Left forelimb (tissue), 1 donor: ENCODE measurements at regions not wholly inside any gene's neighbourhood (a gene's known extent, or its start where the extent isn't known, plus 50 kb on each side); places are given as distances from the start of the nearest gene placed in this dataset.

ENCODE experiments used
- DNase-seq: peaks from one replicate; pipeline ENCODE4 v3.0.0-alpha.2; 2018; ENCODE audit warnings: low spot score

DNA sequence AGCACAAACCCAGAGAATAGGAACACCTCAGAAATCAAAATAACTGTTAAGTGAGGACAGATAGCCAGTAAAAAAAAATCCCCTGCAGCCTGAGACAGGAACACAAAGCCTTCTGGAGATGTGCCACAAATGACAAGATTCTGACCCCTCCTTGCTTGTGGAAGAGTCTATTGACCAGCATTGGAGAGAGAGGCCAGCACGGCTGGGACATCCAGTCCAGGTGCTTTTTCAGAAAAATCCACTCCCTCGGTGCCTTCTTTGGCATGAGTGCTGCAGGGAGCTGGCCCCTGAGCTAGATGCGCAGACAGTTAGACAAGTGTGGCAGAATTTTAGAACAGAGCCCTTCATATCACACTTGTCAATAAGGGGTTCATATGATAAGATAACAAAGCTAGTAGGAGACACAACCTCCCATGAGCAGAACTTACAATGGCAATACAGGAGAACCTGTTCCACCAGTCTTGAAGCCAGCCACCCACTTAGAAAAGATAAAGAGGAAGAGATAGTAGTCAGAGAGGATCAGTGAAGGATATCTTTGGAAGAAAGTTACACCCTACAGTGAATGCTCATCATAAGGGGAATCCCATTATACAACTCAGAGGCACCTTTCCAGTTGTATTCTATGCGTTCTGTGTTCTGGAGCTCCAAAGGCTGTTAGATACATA is 298.4 kb downstream of the TLE1 start:
- DNase-seq, result no peak

DNA sequence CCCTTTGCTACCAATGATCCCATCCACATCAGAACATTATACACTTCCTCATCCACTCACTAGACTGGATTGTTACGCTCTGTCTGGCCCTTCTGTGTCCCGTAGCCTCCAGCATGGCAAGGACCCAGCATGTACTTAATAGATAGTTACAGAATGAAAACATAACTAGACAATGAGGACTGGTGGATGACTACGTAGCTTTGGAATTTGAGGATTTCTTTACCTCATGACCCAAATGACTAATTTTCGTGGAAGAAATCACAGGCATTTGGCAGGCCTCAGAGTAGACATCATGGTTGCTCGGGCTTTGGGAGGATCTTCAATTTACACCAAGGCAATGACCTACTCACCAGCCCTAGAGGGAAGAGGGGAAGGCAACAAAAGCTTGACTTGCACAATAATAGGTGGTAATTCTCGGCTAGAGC is 299.8 kb downstream of the TLE1 start:
- DNase-seq, result no peak

DNA sequence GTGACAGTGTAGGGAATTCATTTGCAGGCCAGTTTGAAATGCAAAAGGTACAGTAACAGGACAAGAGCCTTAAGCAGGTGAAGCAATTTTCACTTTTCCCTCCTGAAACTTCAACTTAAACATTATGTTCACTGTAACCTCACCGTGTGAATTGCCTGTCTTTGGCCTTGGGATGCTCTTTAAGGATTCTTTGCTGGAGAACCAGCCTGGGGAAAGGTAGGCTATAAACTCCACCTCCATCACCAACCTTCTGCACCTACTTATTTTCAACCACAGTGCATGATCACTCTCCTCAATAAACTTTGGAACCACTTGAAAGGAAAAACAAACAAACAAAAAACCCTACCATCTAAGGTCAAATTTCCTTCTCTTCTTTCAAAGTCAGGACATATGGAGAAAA is 300.5 kb downstream of the TLE1 start:
- DNase-seq, result no peak

DNA sequence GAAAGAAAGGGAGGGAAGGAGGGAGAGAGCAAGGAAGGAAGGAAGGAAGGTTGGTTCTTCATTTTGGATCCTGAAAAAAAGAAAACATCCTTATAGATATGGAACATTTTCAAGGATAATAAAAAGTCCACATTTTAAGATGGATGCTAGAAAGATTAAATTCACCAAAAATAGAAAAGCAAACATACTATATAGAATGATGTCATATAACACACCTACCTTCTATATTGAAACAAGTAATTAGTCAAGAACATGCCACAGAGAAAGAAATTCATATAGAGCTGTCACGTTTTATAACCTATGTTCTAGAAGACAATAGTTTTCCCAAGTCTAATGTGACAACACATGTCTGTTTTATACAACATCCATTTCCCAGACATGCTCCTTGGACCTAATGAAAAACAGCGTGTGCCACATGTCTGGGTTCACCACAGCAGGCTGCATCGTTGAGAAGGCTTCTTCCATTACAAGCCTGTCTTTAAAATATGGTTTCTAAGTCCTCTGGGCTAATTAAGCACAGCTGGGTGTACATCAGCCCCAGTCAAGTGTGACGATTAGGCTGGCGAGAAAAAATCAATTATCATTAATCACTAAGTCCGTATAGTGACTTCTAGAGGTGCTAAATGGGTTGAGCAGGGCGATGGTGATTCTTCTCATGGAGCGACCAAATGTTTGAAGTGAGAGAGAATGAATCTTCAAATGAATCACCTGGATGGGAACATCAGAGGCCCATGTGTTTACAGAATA is 301.8 kb downstream of the TLE1 start:
- no peak for DNase-seq

DNA sequence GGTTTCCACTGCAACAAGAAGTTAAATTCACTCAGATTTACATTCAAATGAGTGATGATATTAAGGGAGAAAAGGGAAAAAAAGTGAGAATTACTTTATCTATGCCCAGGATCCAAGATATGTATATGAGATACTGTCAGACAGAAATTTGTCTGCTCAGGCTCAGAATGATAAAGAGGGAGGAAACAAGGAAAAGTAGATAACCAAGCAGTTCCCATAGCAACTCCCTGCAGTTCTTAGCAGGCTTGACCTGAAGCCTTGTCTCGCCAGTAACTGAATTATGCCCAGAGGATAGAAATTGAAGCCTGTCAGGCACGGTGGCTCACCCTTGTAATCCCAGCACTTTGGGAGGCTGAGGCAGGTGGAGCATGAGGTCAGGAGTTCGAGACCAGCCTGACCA is 304.4 kb downstream of the TLE1 start:
- DNase-seq, result no peak

DNA sequence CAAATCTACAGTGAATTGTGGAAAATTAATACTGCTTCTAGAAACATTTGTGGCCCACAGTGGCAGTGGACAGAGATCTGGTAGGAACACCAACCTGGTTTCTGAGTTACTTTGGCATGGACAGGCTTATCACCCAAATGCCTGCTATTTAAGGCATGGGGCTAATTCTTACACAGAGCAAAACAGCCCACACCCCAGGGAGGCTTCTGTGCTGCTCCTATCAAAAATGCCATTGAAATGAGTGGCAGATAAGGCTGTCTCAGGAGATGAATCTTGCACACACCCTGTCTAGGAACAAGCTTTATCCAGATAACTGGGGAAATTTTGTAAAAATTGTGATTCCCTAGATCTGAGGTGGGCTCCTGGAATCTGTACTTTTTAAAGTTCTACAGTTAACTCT is 307.1 kb downstream of the TLE1 start:
- no peak for DNase-seq

DNA sequence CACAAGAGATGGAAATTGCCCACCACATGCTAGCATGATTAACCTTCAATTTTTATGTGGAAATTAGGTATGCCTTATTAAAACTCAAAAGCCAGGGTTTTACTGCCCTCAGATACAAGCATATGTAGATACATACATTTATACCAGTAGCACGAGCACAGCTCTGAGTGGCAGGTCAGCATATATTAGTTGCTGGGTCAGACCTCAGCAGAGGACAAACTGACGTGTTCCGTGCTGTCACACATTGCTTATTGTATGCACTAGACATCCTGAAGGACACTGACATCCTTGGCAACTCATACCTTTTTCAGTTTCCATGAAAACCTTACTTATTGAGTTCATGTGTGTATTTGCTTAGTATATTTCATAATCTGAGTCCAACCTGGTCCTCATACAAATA is 307.7 kb downstream of the TLE1 start:
- no peak for DNase-seq

DNA sequence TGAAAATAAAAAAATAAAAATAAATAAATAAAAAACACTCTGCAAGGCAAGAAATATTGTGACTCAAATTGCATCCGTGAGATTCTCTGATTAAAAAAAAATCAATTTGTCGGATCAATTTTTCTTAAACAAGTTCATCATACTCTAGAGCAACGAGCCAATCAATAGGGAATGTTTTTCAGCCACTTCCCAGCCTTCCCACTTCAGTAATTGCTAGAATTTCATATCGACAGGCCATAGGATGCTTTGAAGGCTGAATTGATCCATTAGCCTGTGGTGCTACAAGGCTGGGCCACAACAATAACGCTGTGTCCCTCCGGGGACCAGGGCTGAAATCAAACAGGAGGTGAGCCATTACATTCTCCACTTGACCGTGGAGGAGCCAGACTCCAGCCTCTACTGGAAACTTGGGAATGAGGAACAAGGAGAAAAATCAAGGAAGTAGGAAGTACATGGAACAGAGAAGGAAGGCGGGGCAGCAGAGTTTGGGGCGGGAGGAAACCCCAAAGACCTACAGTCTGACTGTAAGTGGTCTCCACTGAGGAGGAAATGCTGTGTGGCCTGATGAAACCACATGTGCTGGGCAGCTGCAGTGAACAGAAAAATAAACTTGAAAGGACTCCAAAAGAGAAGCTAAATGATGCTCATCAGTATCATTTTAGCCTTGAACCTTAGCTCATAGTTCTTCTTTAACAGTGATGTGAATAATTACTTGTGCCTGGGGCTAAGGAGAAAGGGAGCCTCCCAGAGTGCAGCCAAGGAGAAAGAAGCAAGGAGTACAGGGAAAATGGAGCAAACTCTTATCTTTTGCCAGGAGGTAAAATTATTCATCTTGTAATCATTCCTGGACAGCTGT is 308.6 kb downstream of the TLE1 start:
- no peak for DNase-seq

DNA sequence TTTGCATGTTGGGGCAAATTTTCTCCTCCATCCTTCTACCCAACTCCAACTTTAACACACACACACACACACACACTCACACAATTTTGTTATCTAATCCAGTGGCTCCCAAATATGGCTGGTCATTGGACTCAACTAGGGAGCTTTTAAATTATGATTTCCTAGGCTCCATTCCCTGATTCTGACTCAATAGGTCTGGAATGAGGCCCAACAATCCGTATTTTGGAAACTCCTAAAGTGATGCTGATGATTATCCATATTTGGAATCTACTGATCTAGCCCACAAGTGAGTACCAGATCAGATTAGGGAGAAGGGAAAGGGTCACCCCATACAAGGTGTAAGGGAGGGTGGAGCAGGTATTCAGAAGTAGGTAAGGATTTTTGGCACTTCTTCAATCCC is 309.7 kb downstream of the TLE1 start:
- DNase-seq, result no peak

DNA sequence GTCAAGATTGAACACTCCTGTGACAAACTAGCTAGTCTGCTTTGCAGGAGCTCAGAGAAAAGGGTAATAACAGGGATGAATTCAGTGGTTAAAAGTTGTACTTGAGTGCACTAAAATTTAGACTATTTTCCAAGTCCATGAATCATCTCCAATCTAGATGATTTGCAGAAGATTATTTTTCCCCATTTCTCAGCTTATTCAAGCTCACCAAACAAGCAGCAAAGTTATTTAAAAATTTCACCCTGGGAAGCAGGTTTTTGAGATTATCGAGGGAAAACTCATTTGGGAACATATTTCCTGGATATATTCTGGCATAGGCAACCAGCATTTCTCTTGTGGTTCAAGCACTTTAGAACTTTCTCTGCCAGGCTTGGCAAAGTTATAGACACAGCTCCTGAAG is 311.4 kb downstream of the TLE1 start:
- DNase-seq, result no peak

DNA sequence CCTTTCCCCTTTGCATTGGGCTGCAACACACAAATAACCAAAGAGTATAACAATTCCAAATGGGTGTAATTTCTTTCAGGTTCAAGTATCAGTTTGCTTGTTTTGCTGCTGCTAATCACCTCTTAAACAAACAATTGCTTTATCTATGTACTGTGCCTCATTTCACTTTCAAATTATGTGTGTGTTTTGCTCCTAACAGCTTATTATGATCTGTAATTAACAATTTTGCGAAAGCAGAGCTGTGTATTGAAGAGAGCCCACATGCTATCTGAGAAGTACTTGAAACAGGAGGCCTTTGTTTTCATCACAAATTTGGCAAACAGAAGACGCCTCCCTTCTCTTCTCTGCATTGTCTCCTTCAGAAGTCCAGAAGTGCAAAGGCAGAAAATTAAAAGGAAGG is 312.0 kb downstream of the TLE1 start:
- no peak for DNase-seq

DNA sequence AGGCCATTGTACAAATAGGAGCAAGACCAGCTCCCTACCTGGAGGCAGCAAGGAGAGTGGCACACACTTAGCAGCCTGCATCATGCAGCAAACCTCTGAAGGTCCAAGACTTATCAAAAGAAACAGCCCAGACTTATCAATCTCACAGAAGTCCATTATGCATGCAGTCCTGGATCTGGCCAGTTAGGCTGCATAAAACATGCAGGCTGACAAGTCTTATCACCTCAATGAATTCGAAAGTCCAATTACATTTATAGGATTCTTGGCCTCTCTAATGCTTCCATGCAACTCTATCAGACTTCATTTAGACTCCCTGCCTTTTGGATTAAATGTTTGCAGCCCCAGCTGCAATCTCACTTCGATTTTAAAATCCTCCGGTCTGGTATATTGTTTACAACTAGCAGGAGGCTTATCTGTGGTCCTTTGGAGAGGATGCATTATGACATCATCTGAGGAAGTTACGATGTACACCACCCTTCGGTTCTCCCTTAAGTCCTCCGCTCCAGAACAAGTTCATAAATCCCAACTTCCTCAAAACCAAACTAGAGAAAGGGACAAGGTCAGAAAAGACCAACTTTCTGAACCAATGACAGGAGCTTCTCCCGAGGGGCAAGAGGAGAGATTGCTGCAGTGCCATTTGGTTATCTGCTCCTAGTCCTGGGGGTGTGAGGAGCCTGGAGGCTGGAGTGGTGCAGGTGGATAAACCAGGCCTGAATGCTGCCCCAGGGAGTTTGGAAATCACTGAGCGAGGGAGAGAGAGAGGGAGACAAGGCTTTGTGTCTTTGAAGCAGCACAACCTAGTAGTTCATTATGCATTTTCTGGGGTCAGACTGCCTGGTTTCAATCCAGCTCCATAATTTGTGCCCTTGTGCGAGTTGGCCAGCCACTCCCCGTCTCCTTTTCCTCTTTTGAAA is 313.9 kb downstream of the TLE1 start:
- no peak for DNase-seq

DNA sequence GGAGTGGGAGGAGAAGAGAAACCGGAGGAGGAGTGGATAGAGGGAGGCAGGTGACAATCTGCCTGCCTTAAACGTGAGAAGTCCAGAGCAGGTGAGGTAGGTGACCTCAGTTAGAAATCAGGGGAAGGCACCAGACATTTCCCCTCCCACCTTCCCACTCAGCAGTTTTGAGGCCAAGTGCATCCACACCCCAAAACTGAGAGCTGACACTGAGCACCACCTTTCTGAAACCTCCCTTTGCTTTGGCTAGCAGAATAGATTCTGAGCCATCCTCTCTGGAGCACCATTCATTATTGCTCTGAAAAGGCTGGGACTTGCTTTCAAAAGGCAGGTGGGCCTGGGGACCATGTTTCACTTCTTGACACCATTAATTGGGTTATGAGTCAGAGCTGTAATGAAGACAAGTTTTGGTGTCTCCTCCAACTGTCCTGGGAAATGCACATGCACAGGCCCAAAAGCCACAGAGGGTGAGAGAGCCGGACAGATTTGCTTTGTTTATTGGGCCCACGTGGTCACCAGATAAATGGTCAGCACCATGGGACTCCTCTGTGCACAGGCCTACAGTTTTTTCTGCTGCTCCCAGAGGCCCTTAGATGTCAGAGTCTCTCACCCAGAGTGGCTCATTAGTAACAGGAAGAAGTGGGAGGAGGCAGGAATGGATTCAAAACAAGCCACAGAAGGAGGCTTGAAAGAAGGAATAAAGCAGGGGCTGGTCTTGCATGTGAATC is 314.7 kb downstream of the TLE1 start:
- no peak for DNase-seq

DNA sequence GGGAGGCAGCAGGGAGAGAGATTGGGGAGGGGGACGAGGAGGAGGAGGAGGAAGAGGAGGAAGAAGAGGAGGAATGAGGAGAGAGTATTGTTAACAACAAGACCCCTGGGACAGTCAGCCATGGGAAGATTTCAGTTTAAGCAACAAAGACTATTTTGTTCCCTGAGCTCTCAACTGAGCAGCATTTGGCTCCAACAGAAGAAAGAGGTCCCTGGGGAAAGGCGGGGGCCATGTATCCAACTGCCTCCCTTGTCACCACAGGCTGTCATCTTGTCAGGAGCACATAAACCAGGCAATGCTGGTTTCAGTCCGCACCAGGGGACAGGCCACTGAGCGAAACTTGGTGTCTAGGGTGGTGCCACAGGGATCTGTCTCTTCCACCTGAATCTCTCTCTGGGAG is 316.1 kb downstream of the TLE1 start:
- DNase-seq, result no peak

DNA sequence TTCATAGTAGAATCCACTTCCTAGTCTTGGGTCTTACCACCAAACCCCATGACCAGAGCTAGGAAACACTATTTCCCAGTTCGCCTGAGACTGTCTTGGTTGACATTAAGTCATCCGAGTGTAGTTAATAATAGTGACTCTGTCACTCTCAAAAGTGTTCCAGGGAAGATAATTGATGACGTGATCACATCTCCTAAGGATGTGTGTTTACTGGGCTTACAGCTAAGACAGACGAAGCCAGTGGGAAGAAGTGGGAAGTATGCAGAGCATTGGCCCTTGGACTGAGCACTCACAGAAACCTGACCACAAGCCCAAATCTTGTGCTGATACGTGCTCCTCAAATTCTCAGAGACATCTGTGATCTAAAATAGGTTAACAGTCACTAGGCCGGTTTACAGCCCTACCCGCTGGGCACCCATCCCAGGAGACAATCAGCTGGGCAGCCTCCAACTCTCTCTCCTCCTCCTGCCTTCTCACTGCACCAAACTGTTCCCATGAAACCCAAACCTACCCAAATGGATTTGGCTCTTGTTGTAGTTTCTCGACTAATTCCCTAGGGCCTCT is 316.6 kb downstream of the TLE1 start:
- DNase-seq, result no peak

DNA sequence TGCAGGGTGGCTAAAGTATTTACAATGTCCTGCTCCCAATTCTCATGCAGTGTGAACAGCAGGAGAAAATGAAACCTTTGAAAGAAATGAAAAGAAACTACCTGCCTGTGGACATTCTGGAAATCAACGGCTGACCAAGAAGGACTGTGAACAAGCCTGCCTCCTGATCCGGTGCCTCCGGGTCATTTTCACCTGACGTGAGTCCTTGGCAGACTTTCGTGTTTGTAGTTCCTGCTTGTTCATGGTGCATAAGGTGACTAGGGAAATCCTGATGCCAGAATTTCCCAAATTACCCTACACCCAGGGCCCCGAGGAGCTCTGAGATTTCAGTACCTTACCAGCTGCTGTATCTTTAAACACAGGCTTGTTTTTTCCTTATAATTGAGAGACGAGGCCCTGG is 317.5 kb downstream of the TLE1 start:
- no peak for DNase-seq

DNA sequence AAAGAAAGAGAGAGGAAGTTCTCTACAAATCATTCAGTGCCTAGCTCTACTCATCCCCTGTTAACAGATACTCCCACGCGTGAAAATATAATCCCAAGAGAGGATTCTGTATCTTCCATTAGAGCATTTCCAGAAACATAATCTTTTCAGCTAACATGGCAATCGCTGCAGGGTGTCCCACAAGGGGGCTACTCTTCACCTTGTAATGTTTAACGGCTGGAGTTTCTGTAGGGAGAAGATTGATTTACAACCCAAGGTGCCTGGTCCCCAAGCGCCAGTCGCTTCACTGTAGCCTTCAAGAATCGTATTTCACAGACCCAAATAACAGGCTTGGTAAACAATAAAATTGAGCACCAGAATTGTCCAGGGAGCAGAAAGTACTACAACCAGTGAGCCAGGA is 318.7 kb downstream of the TLE1 start:
- no peak for DNase-seq

DNA sequence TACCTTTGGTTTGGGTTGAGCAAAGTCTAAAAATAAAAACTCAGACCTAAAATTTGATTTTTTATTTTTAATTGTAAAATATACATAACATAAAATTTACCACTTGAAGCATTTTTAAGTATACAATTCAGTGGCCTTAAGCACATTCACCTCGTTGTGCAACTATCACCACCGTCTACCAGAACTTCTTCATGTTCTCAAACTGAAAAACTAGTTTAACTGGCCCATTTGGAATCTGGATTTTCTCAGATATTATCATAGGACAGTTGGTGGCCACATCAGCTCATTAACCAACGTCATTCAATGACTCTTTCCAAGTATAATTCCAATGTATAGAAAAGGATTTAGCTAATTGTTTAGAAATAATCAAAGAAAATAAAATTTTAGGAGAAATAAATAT is 319.3 kb downstream of the TLE1 start:
- DNase-seq, result no peak

DNA sequence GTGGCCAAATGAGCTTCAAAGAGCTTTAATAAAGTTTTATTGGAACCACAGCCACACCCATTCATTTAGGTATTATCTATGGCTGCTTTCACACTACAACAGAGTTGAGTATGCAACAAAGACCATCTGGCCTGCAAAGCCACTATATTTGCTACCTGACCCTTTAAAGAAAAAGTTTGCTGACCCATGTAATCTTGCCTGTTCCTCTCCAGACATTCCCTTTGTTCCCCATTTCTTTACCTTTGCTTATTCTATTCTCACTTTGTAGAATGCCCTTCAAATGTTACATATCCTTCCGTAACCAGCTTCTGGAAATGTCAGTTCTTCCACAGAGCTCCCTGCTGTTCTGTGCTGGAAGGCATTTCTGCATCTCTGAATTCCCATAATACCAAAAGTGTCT is 320.2 kb downstream of the TLE1 start:
- no peak for DNase-seq

DNA sequence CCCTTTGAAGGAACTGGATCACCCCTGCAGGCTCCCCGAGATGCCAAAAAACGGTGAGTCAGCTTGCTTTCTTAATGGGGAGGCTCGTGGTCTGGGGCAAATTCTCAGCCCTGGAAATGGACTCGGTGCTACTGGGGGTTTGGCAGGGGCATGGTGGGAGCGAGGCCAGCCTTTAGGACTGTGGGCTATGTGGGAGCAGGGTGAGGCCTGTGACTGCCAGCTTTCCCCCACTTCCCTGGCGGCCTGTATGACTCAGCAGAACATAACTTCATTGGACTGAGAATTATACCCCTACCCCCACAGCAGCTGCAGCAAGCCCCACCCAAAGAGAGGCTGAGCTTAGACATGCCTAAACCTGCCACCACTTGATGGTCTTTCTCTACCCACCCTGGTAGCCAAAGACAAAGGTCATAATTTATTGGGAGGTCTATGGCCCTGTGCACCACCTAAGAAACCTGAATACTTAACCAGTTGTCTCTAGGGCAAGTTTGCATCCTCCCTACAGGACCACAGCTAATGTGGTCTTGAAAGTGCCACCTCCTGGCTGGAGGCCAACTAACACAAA is 325.3 kb downstream of the TLE1 start:
- no peak for DNase-seq

DNA sequence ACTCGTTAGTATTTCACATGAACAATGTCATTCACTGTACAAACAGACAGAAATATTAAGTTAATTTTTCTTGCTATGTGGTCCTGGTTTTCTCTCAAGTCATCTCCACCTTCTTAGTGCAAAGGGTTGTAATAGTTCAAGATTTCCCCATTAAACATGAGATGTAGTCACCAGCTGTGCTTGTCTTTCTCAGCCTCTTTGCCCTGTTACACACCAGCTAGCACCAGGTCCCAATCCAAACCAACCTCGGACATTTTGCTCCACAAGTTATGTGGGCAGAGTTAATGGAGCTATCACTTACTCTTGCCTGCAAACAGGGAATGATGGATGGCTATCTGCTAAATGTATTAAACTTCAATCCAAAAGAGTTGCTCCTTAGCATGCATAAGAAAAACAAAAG is 328.1 kb downstream of the TLE1 start:
- DNase-seq, result no peak
